GM10266 (cell line): ENCODE measurements at regions not wholly inside any gene's neighbourhood (a gene's known extent, or its start where the extent isn't known, plus 50 kb on each side); places are given as distances from the start of the nearest gene placed in this dataset.

Experiments used
- DNase-seq: peaks from one replicate; pipeline ENCODE4 v3.0.0; 2012; ENCODE audit errors: extremely low spot score
- TF ChIP-seq, protein P1 (sequence below): IDR thresholded peaks from 2 replicates; pipeline ENCODE4 v1.5.1; 2012; ENCODE audit warnings: mild to moderate bottlenecking, low read depth; ENCODE audit not compliant: control insufficient read depth, insufficient read depth; ENCODE audit errors: missing control alignments

DNA sequence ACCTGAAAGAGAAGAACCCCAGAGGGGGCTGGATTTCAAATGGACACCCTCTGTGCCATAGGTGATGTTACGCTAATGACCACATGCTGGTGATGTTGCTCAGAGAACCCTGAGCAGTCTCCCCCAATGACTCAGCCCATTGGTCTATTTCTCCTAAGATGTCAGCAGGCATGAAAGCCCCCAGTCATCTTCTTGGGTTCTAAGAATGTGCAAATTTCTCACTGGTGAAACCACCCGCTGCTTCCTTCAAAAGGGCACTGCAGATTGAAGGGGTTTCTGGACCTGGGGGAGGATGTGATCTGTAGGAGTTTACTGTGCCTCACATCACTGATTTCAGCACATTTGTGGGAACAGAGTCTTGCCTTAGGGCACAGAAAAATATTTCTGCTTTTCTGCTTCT lies 298.4 kb upstream of the MOCS1 start:
- DNase-seq: no peak
- TF ChIP-seq, protein P1, sequence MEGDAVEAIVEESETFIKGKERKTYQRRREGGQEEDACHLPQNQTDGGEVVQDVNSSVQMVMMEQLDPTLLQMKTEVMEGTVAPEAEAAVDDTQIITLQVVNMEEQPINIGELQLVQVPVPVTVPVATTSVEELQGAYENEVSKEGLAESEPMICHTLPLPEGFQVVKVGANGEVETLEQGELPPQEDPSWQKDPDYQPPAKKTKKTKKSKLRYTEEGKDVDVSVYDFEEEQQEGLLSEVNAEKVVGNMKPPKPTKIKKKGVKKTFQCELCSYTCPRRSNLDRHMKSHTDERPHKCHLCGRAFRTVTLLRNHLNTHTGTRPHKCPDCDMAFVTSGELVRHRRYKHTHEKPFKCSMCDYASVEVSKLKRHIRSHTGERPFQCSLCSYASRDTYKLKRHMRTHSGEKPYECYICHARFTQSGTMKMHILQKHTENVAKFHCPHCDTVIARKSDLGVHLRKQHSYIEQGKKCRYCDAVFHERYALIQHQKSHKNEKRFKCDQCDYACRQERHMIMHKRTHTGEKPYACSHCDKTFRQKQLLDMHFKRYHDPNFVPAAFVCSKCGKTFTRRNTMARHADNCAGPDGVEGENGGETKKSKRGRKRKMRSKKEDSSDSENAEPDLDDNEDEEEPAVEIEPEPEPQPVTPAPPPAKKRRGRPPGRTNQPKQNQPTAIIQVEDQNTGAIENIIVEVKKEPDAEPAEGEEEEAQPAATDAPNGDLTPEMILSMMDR: no peak

- TF ChIP-seq, protein P1: no peak
- no peak for DNase-seq
These were observed 293.5 kb upstream of the MOCS1 start for GRCh38 chr6:40227735-40228134.

- TF ChIP-seq, protein P1: no peak
These were observed 288.1 kb upstream of the MOCS1 start for GRCh38 chr6:40222354-40222753.

GRCh38 chr6:40219799-40220198 lies 285.5 kb upstream of the MOCS1 start:
- DNase-seq: no peak
- TF ChIP-seq, protein P1: no peak

More at GRCh38 chr6:40222354-40222753, 288.1 kb upstream of the MOCS1 start:
- DNase-seq: no peak

- DNase-seq: no peak
- TF ChIP-seq, protein P1: no peak
These were observed 276.4 kb upstream of the MOCS1 start for GRCh38 chr6:40210628-40211056.

DNA sequence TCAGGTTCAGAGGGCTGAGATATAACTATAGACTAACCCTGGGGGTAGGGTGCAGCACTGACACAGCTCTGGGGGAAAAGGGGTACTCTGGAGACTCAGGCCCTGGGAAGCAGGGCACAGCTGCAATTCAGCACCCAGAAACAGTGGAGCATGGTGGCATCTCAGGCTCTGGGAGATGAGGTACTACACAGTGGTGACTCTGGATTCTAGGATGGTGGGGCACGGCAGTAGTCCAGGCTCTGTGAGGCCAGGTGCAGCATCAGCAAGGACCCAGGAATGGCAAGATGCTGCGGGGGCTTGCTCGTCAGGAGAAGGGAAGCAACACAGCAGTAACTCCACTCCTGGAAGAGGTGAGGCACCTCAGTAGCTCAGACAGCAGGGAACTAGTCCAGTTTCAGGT lies 271.5 kb upstream of the MOCS1 start:
- DNase-seq: no peak
- TF ChIP-seq, protein P1: no peak

GRCh38 chr6:40205004-40205403 lies 270.7 kb upstream of the MOCS1 start:
- no peak for DNase-seq
- TF ChIP-seq, protein P1: no peak
